GM19455 (cell line): ENCODE measurements at regions not wholly inside any gene's neighbourhood (a gene's known extent, or its start where the extent isn't known, plus 50 kb on each side); places are given as distances from the start of the nearest gene placed in this dataset.
"Not testable (repeated sequence)": the region's sequence is repeated elsewhere in the genome, so short reads cannot be mapped to it uniquely, and the experiment has no call there.

Source experiments
- ATAC-seq: cut with Tn5 transposase; IDR thresholded peaks from one replicate; pipeline ENCODE4 v1.9.1; 2021; ENCODE audit not compliant: unreplicated experiment

DNA sequence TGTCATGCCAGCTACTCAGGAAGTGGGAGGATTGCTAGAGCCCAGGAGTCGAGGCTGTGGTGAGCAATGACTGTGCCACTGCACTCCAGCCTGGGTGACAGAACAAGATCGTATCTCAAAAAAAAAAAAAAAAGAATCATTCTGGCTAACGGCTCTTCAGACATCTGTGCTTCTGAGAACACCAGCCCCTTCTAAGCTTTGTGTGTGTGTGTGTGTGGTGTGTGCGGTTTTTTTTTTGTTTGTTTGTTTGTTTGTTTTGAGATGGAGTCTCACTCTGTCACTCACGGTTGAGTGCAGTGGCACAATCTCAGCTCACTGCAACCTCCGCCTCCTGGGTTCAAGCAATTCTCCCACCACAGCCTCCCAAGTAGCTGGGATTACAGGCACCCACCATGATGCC, 79.4 kb upstream of the DRD5 start:
- not testable (repeated sequence) for ATAC-seq

DNA sequence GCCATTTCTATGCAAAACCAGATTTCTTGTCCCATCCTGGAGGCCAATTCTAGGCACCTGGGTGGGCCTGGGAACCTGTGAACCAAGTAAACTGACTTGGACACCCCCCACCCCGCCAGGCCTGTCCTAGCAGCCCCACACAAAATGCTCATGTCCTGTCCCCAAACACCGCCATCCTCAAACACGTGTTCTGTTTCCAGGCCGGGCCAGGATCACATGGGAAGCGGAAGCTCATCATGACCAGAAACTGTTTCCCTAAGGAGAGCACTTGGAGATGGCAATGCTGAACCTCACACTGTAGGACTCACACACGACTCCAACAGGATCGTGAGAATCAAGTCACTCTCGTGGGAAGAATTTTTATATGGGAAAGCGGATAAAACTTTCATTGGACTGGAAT, 78.7 kb upstream of the DRD5 start:
- ATAC-seq = not testable (repeated sequence)

DNA sequence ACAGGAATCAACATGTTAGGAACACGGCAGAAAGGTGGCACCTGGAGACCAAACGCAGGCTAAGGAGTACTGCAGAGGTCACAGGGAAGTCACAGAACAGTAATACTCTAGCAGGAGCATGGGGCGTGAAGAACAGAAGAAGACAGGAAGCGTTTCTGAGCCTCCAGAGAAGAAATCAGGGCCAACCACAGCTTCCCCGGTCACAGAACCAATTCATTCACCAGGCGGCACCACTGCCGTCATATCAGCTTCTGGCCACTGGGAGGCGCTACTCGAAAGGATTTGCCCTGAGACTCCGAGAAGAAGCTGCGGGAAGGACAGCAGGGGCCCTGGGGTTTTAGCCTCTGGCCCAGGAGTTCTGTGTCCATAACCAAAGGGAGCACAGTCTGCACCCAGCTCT, 78.0 kb upstream of the DRD5 start:
- no peak for ATAC-seq

DNA sequence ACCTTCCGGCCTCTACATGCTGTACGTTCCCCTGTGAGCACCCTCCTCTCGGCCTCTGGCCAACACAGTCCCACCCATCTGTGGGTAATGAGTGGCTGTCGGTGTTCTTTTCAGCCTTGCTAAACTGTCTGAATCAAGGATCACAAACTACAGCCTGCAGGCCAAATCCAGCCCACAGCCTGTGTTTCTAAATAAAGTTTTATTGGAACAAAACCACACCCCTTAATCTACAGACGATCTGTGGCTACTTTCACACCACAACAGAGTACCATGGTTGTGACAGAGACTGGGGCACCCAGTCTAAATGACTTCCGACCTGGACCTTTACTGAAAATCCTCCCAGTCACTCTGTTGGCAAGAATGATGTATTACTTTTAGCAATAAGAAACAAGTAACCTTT, 77.3 kb upstream of the DRD5 start:
- not testable (repeated sequence) for ATAC-seq

DNA sequence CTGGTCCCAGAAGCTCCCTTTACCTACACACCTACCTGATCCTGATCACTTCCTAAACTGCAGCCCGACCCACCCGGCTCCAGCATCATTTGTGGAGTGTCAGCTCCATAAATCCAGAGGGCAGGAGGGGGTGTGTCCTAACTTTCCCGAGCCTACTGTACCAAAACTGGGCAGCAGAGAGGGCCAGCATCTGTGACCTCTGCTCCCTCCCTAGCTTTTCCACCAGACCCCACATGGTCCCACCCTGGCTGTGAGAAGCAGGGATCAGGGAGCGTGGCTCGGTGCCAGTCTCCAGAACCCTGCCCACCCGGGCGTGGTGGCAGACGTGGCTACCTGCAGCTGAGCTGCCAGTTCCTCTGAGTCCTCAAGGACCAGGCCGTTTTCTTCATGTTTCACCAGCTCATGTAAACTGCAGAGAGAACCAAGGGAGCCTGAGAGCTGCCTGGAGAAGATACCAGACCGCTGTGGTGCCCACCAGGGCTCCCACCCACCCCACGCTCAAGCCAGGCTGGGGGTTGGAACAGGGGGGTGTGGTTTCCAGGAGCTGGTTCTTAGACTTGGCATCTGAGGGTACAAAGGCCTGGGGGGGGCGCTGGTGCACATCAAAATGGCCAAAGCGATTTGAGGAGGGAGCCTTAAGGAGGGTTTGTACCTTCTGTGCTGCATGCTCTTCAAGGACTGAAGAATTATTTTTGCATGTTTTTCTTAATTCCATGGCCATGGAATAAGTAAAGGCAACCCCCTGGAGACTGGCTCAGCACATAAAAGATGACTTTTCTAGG, 76.7 kb upstream of the DRD5 start:
- ATAC-seq = no peak

DNA sequence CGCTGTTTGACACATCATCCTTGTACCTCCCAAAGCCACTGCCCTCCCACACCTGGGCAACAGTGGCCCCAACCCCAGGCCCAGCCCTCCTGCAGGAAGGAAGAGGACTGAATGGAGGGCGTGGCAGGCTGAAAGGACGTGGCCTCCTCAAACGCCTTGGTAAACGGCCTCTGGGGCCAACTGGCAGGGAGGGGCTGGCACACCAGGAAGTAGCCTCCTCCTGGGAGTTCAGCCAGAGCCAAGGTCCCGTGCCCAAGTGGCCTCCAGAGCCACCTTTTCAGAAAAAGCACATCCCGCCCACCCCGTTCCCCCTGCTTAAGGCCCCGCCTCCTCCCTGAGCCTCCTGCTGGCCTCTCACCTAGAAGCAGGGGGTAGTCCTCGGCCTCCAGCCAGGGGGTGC, 74.2 kb upstream of the DRD5 start:
- not testable (repeated sequence) for ATAC-seq

DNA sequence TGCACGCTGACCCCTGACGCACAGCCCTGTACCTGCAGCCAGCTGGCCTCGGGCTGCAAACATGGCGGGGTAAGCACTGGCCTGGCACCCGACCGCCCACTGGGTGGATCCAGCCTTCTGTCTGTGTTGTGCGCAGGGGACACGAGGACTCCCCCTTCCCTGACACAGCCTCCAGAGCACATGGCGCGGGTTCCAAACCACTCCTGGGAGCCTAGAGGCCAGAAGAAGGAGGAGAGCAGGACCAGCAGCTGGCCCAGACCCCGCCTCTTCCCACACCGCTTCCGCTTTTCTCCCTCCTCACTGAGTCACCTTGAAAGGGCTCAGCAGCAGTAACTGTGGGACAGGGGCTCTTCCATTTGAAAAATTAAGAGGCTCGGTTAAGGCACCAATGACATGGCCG, 73.5 kb upstream of the DRD5 start:
- not testable (repeated sequence) for ATAC-seq

DNA sequence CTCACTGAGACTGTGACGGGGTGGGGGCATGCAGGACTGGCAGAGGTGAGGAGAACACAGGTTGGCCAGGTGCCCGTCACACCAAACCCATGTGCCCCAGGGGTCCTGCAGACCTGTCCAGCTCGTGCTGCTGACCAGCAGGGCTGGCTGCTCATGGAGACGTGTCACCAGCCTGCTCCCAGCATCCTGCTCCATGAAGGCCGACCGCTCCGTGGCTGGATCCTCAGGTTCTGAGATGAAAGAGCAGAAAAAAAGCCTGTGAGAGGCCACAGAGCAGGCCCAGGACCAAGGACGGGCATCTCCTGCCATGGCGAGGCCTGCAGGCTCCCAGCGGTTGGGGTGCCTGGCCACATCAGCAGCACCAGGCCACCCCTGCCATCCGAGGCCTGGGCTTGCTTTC, 71.7 kb upstream of the DRD5 start:
- no peak for ATAC-seq

DNA sequence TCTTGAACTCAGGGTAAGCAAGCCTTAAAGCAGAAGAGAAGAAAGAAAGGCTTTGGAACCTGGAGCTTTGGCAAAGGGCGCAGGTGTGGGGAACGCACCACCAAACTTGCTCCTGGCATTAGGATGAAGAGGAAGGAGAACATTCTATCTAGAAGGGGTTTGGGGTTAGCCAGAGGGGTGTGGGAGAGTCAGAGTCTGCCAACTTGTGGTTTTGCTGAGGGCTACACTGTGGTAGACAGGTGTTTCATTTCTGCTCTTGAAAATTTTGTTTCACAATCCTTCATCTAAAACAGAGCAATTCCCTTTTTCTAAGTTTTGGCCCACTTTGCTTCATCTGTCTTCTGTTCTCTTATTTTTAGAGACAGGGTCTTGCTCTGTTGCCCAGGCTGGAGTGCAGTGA, 66.2 kb upstream of the DRD5 start:
- not testable (repeated sequence) for ATAC-seq

DNA sequence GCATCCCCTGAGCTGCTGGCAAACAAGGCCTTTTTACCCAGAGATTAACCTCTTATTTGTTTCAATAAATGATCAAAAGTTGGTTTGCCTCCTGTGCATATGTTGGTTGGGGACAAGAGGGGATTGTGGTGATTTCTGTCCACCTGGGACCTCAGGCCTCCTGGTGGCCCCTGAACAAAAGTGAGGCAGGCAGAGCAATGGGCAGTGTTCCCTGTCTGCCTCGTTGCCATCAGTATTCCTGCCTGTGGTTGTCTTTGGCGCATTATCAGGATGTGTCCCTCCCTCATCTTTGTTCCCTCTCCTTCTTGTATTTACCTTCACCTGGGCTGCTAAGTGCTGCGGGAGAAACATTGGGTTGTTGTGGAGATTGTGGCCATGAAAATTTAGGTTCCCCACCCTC, 65.3 kb upstream of the DRD5 start:
- no peak for ATAC-seq

DNA sequence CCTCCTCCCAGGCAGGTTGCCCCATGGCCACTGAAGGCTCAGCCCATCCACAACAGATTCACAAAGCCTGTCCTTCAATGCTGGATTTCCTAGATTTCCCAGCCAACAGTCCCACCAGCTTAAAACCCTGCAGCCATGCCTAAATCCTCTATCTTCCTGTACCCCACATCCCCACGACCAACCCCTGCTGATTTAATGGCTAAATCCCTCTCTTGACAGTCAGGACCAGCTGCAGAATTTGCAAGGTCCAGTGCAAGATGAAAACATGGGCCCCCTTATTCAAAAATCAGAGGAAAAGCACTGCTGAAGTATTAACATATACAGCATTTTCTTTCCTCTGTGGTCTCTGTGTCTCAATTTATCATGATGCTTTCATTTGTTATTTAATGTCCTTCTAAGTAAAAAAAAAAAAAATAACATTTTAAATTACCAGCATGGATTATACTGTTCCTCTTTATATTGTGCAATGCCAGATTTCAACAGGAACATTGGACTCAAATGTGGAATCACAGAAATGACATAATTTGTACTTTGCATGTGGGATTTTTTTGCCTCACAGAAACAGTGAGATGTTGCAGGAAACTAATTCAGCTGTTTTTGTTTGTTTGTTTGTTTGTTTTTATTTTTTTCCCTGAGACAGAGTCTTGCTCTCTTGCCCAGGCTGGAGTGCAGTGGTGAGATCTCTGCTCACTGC, 63.0 kb upstream of the DRD5 start:
- not testable (repeated sequence) for ATAC-seq

DNA sequence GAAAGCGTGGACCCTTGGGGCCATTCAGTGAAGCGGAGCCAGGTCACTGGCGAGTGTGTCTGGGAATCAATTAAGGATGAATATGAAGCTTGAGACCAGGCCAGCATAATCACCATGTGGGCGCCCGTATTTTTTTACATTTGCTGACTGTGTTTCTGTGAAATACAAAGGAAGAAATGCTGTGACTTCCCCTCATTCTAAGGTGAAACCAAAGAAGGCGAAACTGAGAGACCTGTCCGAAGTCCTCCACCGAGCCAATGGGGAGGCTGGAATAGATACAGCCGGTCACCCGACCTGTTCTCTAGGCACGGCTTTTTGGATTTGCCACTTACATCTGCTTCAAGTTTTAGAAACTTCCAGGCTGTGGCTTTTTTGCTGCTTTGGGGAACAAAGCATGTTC, 59.3 kb upstream of the DRD5 start:
- not testable (repeated sequence) for ATAC-seq
